H9 (cell line): ENCODE measurements at regions not wholly inside any gene's neighbourhood (a gene's known extent, or its start where the extent isn't known, plus 50 kb on each side); places are given as distances from the start of the nearest gene placed in this dataset.

ENCODE experiments used
- DNase-seq: peaks from one replicate; pipeline ENCODE4 v3.0.0-alpha.2; 2017
- H2AFZ ChIP-seq: one replicate; pipeline ENCODE4 v1.6.1; 2013; ENCODE audit warnings: mild to moderate bottlenecking, low read length, control low read depth, moderate library complexity
- H2AK5ac ChIP-seq: 2 replicates; pipeline ENCODE4 v1.6.1; 2013; ENCODE audit warnings: low read length, control low read depth, mixed read lengths; ENCODE audit not compliant: insufficient read length
- H2BK120ac ChIP-seq: one replicate; pipeline ENCODE4 v1.6.1; 2013; ENCODE audit warnings: low read depth, mild to moderate bottlenecking, low read length, control low read depth, inconsistent platforms; ENCODE audit not compliant: poor library complexity, severe bottlenecking
- H2BK12ac ChIP-seq: 2 replicates; pipeline ENCODE4 v1.6.1; 2013; ENCODE audit warnings: low read length, control low read depth, mixed read lengths, low read depth; ENCODE audit not compliant: insufficient read length
- H2BK15ac ChIP-seq: 2 replicates; pipeline ENCODE4 v1.6.1; 2013; ENCODE audit warnings: low read depth, low read length, control low read depth
- H2BK20ac ChIP-seq: one replicate; pipeline ENCODE4 v1.6.1; 2013; ENCODE audit warnings: low read depth, mild to moderate bottlenecking, low read length, control low read depth, inconsistent platforms; ENCODE audit not compliant: poor library complexity, severe bottlenecking
- H2BK5ac ChIP-seq: 2 replicates; pipeline ENCODE4 v1.6.1; 2013; ENCODE audit warnings: low read length, control low read depth, mixed read lengths; ENCODE audit not compliant: insufficient read length
- H3K14ac ChIP-seq: 2 replicates; pipeline ENCODE4 v1.6.1; 2013; ENCODE audit warnings: low read length, control low read depth; ENCODE audit not compliant: insufficient read depth
- H3K18ac ChIP-seq: 2 replicates; pipeline ENCODE4 v1.6.1; 2013; ENCODE audit warnings: low read depth, mild to moderate bottlenecking, mixed read lengths, low read length, control low read depth; ENCODE audit not compliant: insufficient read length
- H3K23ac ChIP-seq: 2 replicates; pipeline ENCODE4 v1.6.1; 2013; ENCODE audit warnings: low read length, control low read depth, mixed read lengths, low read depth; ENCODE audit not compliant: insufficient read length
- H3K23me2 ChIP-seq: 2 replicates; pipeline ENCODE4 v1.6.1; 2013; ENCODE audit warnings: low read depth, mild to moderate bottlenecking, mixed read lengths, low read length, control low read depth; ENCODE audit not compliant: insufficient read length, poor library complexity, severe bottlenecking
- H3K27ac ChIP-seq: 2 replicates; pipeline ENCODE4 v1.5.1; 2013; ENCODE audit warnings: low read length, control low read depth, mixed read lengths, low read depth; ENCODE audit not compliant: insufficient read length
- H3K27me3 ChIP-seq: 2 replicates; pipeline ENCODE4 v1.6.1; 2013; ENCODE audit warnings: low read length, control low read depth, inconsistent platforms; ENCODE audit not compliant: insufficient read depth
- H3K4ac ChIP-seq: 2 replicates; pipeline ENCODE4 v1.6.1; 2013; ENCODE audit warnings: low read depth, mild to moderate bottlenecking, control low read depth, inconsistent platforms, low read length, moderate library complexity
- H3K4me1 ChIP-seq: 2 replicates; pipeline ENCODE4 v1.6.1; 2013; ENCODE audit warnings: low read length, control low read depth, inconsistent platforms; ENCODE audit not compliant: insufficient read depth
- H3K4me2 ChIP-seq: 2 replicates; pipeline ENCODE4 v1.6.1; 2013; ENCODE audit warnings: low read length, control low read depth, mixed read lengths; ENCODE audit not compliant: insufficient read length, insufficient read depth
- H3K56ac ChIP-seq: 2 replicates; pipeline ENCODE4 v1.6.1; 2013; ENCODE audit warnings: low read depth, mild to moderate bottlenecking, mixed read lengths, low read length, control low read depth; ENCODE audit not compliant: insufficient read length
- H3K79me1 ChIP-seq: 2 replicates; pipeline ENCODE4 v1.6.1; 2013; ENCODE audit warnings: low read depth, mild to moderate bottlenecking, moderate library complexity, low read length, control low read depth, inconsistent platforms; ENCODE audit not compliant: insufficient read depth, poor library complexity, severe bottlenecking
- H3K79me2 ChIP-seq: 2 replicates; pipeline ENCODE4 v1.6.1; 2013; ENCODE audit warnings: low read length, control low read depth, inconsistent platforms; ENCODE audit not compliant: insufficient read depth
- H3K9ac ChIP-seq: 2 replicates; pipeline ENCODE4 v1.6.1; 2013; ENCODE audit warnings: low read length, control low read depth, mixed read lengths; ENCODE audit not compliant: insufficient read length; ENCODE audit errors: extremely low read depth
- H3K9me3 ChIP-seq: one replicate; pipeline ENCODE4 v1.6.1; 2013; ENCODE audit warnings: low read depth, low read length, inconsistent platforms; ENCODE audit not compliant: control insufficient read depth
- H3T11ph ChIP-seq: one replicate; pipeline ENCODE4 v1.6.1; 2013; ENCODE audit warnings: mild to moderate bottlenecking, low read length, control low read depth, inconsistent platforms
- H4K20me1 ChIP-seq: one replicate; pipeline ENCODE4 v1.6.1; 2013; ENCODE audit not compliant: control insufficient read depth, insufficient read length, insufficient read depth
- H4K5ac ChIP-seq: 2 replicates; pipeline ENCODE4 v1.6.1; 2013; ENCODE audit warnings: low read depth, mild to moderate bottlenecking, mixed read lengths, low read length, control low read depth; ENCODE audit not compliant: insufficient read length
- H4K8ac ChIP-seq: replicated peaks from 2 replicates; pipeline ENCODE4 v1.6.1; 2013; ENCODE audit warnings: low read length, control low read depth, mixed read lengths, low read depth; ENCODE audit not compliant: insufficient read length
- H4K91ac ChIP-seq: 2 replicates; pipeline ENCODE4 v1.6.1; 2013; ENCODE audit warnings: low read depth, mild to moderate bottlenecking, moderate library complexity, mixed read lengths, low read length, control low read depth; ENCODE audit not compliant: insufficient read length
- H3K27ac Mint-ChIP-seq, 3 experiments: 2 replicates in 2 of 3; 3 replicates in 1 of 3; pipeline ENCODE4 v1.8.0; 2020 to 2021; ENCODE audit warnings: mixed read lengths in 3 of 3, mild to moderate bottlenecking in 1 of 3, moderate library complexity in 1 of 3
- H3K27me3 Mint-ChIP-seq: 2 replicates; pipeline ENCODE4 v1.8.0; 2021; ENCODE audit warnings: low read depth, mild to moderate bottlenecking, moderate library complexity, mixed read lengths
- H3K36me3 Mint-ChIP-seq, 3 experiments: 2 replicates in 2 of 3; 3 replicates in 1 of 3; pipeline ENCODE4 v1.8.0; 2020 to 2021; ENCODE audit warnings: low read depth in 3 of 3, mixed read lengths in 3 of 3; ENCODE audit not compliant: insufficient read depth in 1 of 3
- H3K4me1 Mint-ChIP-seq, 2 experiments: 2 replicates each; pipeline ENCODE4 v1.8.0; 2020; ENCODE audit warnings: mixed read lengths in 2 of 2
- H3K4me3 Mint-ChIP-seq, 2 experiments: 2 replicates in 1 of 2; 3 replicates in 1 of 2; pipeline ENCODE4 v1.8.0; 2020 to 2021; ENCODE audit warnings: mild to moderate bottlenecking in 2 of 2, mixed read lengths in 2 of 2, moderate library complexity in 1 of 2
- H3K9me3 Mint-ChIP-seq, 2 experiments: 2 replicates in 1 of 2; 3 replicates in 1 of 2; pipeline ENCODE4 v1.8.0; 2020; ENCODE audit warnings: mild to moderate bottlenecking in 2 of 2, mixed read lengths in 2 of 2, moderate library complexity in 1 of 2
- WGBS: extraction: QIAGEN DNeasy Blood & Tissue Kit; methylation state at CpG from one replicate; pipeline ENCODE4 v1.1.7; 2013; ENCODE audit warnings: missing lambda C conversion rate, low lambda C conversion rate, mixed read lengths; ENCODE audit not compliant: insufficient read length; ENCODE audit errors: extremely low coverage; 5-methylcytosine and 5-hydroxymethylcytosine counted together
- TF ChIP-seq, protein P1 (sequence below): fragments of 200-600 bp; sonication (generic); conservative IDR thresholded peaks from 3 replicates; pipeline ENCODE4 v1.8.0; 2021; ENCODE audit warnings: antibody characterized with exemption, mild to moderate bottlenecking

DNA sequence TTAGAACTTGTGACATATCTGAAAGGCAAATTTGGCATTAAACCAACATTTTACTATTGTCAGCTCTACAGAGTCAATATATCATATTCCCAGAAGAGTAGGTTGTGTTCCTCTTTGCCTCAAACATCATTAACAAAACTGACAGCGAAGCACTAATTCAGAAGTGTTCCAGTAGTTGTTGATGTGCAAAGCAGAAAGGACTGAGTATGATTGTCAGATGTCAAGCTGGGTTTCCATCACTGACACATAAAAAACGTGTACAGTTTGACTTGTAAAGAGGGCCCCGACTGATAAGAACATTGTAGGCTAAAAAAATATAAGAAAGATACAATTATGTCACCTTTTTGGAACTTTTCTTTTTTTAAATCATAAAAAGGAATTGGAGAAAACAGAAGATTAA is 101.5 kb upstream of the ZNF608 start:
- H3K4me1 ChIP-seq: peaks cover 2% of the 10 kb centered on the region; the same call in 1 of the 2 replicates
- Mint-ChIP-seq H3K27ac (no peak overlapping the region), H3K27me3 (no peaks in the 10 kb centered on the region), H3K36me3 (peaks cover 0 to 4% (median 2%) of the 10 kb centered on the region in 3 experiments; a peak in 4 of 7 replicates), H3K9me3 (no peaks in the 10 kb centered on the region; a peak in 1 of 5 replicates), H3K4me3 (no peak overlapping the region), H3K4me1 (peaks cover 3 to 6% of the 10 kb centered on the region in 2 experiments; a peak in 3 of 4 replicates)
- no peak overlapping the region for H3T11ph ChIP-seq
- WGBS: no CpG with 5 or more reads among the region's 3 CpGs
- no peaks in the 10 kb centered on the region for H3K79me2 ChIP-seq
- H2BK120ac ChIP-seq: no peak overlapping the region
- H3K4ac ChIP-seq: no peak overlapping the region
- H3K9ac ChIP-seq: no peak overlapping the region
- H3K79me1 ChIP-seq: no peaks in the 10 kb centered on the region
- no peaks in the 10 kb centered on the region for H3K27me3 ChIP-seq
- H3K4me2 ChIP-seq: no peak overlapping the region
- H2AK5ac ChIP-seq: no peak overlapping the region
- no peaks in the 10 kb centered on the region for H3K23me2 ChIP-seq
- no peak overlapping the region for H2AFZ ChIP-seq
- H2BK12ac ChIP-seq: no peak overlapping the region
- H4K20me1 ChIP-seq: no peaks in the 10 kb centered on the region
- H3K9me3 ChIP-seq: no peaks in the 10 kb centered on the region
- no peak for DNase-seq
- no peak overlapping the region for H2BK20ac ChIP-seq
- no peak overlapping the region for H4K5ac ChIP-seq
- H3K56ac ChIP-seq: no peak overlapping the region
- no peak overlapping the region for H2BK5ac ChIP-seq
- no peak overlapping the region for H3K18ac ChIP-seq
- H3K23ac ChIP-seq: no peak overlapping the region
- no peak overlapping the region for H4K8ac ChIP-seq
- no peak overlapping the region for H3K14ac ChIP-seq
- no peak overlapping the region for H4K91ac ChIP-seq
- TF ChIP-seq, protein P1, sequence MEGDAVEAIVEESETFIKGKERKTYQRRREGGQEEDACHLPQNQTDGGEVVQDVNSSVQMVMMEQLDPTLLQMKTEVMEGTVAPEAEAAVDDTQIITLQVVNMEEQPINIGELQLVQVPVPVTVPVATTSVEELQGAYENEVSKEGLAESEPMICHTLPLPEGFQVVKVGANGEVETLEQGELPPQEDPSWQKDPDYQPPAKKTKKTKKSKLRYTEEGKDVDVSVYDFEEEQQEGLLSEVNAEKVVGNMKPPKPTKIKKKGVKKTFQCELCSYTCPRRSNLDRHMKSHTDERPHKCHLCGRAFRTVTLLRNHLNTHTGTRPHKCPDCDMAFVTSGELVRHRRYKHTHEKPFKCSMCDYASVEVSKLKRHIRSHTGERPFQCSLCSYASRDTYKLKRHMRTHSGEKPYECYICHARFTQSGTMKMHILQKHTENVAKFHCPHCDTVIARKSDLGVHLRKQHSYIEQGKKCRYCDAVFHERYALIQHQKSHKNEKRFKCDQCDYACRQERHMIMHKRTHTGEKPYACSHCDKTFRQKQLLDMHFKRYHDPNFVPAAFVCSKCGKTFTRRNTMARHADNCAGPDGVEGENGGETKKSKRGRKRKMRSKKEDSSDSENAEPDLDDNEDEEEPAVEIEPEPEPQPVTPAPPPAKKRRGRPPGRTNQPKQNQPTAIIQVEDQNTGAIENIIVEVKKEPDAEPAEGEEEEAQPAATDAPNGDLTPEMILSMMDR: no peak
- no peak overlapping the region for H3K27ac ChIP-seq
- no peak overlapping the region for H2BK15ac ChIP-seq
